NCI-H1048 (cell line): ENCODE measurements at regions not wholly inside any gene's neighbourhood (a gene's known extent, or its start where the extent isn't known, plus 50 kb on each side); places are given as distances from the start of the nearest gene placed in this dataset.
A peak's percentile ranks its signal among the peaks of the same experiment; 100 is the strongest.
"Not testable (repeated sequence)": the region's sequence is repeated elsewhere in the genome, so short reads cannot be mapped to it uniquely, and the experiment has no call there.

Source experiments
- DNase-seq: peaks from one replicate; lab custom pipeline; 2025; lab: John Stamatoyannopoulos, UW

- no peak for DNase-seq
Observed at GRCh38 chr6:115241373-115241772, 819.3 kb downstream of the FRK start.

GRCh38 chr6:115221198-115221597 lies 839.5 kb downstream of the FRK start:
- no peak for DNase-seq

DNA sequence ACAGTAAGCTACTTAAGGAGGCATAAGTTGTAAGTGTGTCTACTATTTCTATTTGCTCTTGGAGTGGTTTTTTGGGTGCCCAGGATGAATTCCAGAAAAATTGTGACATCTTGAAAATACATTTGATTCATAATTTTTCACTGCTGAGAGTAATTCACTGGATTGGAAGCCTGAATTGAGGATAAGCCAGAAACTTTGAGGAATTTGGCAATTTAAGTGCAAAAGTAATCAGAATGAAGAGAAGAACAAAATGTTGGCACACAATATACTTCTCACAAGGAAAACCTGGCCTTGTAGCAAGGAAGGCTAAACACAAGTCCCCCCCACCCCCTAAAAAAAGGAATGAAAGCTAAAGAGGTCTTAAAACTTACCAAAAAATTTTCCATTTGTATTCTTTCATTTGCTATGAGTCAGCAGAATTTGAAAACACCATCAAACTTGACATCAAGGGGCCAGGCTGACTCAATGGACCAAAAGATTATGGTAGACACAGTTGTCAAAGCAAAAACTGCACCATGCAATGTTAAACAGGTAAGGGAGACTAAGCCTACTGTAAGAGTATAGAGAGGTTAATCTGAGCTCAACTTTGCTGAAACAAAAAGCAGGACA lies 840.0 kb downstream of the FRK start:
- DNase-seq = no peak

DNA sequence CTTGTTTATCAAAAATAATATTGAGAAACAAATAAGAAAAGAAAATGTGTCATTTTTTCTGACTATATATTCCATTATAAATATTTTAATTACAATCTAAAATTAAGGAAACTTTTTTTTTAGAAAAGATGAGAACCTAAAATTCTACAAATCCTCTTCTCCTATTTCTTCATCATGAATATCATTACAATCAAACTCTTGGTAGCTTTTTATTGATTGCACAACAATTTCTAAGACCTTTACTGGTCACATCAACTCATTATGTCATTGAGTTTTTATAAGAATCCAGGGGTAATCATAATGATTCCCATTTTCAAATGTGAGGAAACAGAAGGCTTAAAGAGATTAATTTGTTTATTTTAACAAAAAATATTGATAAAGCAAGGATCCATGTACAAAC lies 841.0 kb downstream of the FRK start:
- DNase-seq = no peak

- DNase-seq = no peak
Observed at GRCh38 chr6:115216835-115217234, 843.9 kb downstream of the FRK start.

DNA sequence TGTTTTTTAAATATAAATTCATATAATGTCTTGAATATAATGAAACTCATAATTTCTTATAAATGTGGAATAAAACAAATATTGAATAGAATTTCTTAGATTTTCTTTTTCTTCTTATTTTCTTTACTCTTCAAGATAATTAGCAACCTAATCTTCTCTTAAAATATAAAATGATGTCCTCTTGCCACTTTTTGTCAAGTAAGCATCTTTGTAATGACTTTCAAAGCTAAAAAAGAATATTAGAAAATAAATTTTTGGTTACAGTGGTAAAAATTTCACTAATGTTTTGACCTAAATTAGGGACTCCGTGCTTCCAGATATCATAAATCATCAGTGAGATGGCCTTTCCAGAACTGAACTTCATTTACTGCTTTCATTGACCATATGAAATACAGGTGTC lies 846.4 kb downstream of the FRK start:
- no peak for DNase-seq

- DNase-seq = no peak
Observed at GRCh38 chr6:115203381-115203780, 857.3 kb downstream of the FRK start.

DNA sequence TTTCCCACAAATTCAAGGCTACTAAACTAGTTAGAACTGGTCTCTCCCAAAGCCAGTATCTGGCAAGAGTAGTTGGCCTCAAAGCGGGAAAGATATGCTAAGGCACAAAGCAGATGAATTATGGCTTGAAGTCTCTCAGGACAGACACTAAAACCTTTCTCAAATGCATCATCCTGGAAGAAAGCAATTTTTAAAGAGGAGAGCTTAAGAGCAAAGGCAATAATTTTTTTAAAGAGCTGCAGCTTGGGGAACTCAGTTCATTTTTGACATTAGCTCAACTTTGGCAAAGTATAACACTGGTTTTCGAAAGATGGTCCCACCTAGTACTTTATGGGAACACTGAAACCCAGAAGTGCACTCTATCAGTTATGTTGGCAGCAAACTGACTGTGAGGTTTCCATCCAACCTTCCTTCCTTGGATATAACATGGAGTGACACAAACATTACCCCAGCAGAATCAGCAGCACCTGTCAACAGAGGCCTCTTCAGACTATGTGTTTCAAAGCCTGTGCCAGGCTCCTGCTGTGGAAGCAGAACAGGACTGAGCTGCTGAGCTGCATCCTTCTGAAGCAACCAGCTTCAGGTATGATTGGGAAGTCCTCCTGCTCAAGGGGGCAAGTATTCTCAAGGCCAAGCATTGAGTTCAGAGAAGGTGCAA lies 852.3 kb upstream of the HS3ST5 start:
- no peak for DNase-seq

- DNase-seq = no peak
Observed at GRCh38 chr6:115191989-115192388, 849.2 kb upstream of the HS3ST5 start.

GRCh38 chr6:115190534-115190933 lies 847.7 kb upstream of the HS3ST5 start:
- DNase-seq = no peak

DNA sequence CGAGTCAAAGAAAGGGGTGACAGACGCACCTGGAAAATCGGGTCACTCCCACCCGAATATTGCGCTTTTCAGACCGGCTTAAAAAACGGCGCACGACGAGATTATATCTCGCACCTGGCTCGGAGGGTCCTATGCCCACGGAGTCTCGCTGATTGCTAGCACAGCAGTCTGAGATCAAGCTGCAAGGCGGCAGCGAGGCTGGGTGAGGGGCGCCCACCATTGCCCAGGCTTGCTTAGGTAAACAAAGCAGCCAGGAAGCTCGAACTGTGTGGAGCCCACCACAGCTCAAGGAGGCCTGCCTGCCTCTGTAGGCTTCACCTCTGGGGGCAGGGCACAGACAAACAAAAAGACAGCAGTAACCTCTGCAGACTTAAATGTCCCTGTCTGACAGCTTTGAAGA lies 832.6 kb upstream of the HS3ST5 start:
- not testable (repeated sequence) for DNase-seq

GRCh38 chr6:115165912-115166311 lies 823.1 kb upstream of the HS3ST5 start:
- DNase-seq = not testable (repeated sequence)

GRCh38 chr6:115159733-115160132 lies 816.9 kb upstream of the HS3ST5 start:
- DNase-seq = no peak

- no peak for DNase-seq
Observed at GRCh38 chr6:115137910-115138309, 795.1 kb upstream of the HS3ST5 start.

DNA sequence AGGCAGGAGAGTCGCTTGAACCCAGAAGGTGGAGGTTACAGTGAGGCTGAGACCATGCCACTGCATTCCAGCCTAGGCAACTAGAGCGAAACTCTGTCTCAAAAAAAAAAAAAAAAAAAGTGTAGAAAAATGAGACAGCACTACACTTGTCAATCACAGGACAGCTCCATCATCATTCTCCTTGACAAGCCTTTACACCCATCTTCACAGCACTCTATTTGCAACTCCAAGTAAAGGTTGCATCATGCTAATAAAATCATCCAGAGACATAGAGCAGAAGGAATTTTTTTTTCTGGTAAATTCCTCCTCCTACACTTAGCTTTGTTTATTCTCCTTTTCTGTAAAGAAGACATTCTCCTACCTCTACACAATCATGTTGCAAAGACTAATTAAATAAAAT lies 791.0 kb upstream of the HS3ST5 start:
- DNase-seq = no peak

GRCh38 chr6:115131709-115132490 lies 789.1 kb upstream of the HS3ST5 start:
- no peak for DNase-seq

DNA sequence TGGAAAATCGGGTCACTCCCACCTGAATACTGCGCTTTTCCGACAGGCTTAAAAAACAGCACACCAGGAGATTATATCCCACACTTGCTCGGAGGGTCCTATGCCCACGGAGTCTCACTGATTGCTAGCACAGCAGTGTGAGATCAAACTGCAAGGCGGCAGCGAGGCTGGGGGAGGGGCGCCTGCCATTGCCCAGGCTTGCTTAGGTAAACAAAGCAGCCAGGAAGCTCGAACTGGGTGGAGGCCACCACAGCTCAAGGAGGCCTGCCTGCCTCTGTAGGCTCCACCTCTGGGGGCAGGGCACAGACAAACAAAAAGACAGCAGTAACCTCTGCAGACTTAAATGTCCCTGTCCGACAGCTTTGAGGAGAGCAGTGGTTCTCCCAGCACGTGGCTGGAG lies 778.7 kb upstream of the HS3ST5 start:
- not testable (repeated sequence) for DNase-seq

DNA sequence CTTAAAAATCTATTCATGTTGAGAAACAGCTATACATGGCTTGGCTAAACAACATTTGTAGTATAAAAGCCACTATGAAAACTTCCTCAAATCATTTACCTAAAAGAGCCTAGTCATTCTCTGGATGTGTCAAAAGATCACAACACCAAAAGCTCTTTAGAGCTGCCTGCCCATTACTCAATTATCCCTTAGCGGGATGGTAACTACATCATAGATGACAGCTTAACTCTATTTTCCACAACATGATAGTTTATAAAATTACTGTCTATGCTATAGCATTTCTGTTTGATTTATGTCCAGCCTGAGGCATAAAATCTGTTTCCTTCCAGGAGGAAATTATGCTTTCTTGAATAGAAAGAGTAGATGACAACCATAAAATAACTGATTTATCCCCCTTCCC lies 777.6 kb upstream of the HS3ST5 start:
- DNase-seq = no peak

- no peak for DNase-seq
Observed at GRCh38 chr6:115091461-115091860, 748.6 kb upstream of the HS3ST5 start.

DNA sequence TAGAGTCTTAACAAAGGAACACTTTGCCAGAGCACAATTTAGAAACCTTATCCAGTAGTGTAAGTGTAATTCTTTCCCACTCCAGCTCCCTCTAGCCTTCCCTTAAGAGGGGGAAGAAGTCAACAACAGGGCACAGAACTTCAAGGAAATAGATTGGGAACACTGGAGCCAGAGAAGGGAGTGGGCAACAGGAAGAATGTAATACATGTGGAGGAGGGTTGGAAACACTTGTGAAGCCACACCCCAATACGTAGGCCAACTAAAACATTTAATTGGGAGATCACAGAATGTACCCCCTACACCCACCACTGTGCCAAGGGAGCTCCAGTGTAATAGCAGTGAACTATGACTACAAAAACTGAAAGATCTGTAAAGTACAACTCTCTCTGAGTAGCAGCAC lies 735.7 kb upstream of the HS3ST5 start:
- no peak for DNase-seq

GRCh38 chr6:115071962-115072361 lies 729.1 kb upstream of the HS3ST5 start:
- DNase-seq = no peak

- no peak for DNase-seq
Observed at GRCh38 chr6:115067690-115068447, 725.0 kb upstream of the HS3ST5 start.

- peak; percentile 33 for DNase-seq
Observed at GRCh38 chr6:115064680-115065079, 721.9 kb upstream of the HS3ST5 start.
